A673 (cell line): ENCODE measurements at regions not wholly inside any gene's neighbourhood (a gene's known extent, or its start where the extent isn't known, plus 50 kb on each side); places are given as distances from the start of the nearest gene placed in this dataset.

Source experiments
- EZH2 ChIP-seq: fragments of 200-600 bp; sonication (generic); IDR thresholded peaks from 2 replicates; pipeline ENCODE4 v1.6.1; 2017; ENCODE audit warnings: borderline replicate concordance, low read depth, mild to moderate bottlenecking, mixed read lengths, antibody characterized with exemption, low read length; ENCODE audit not compliant: poor library complexity, severe bottlenecking
- TF ChIP-seq, protein P1 (sequence below): fragments of 300-800, 200-600 bp; sonication (generic); conservative IDR thresholded peaks from 2 replicates; pipeline ENCODE4 v1.5.1; 2017; ENCODE audit warnings: low read depth, mild to moderate bottlenecking, antibody characterized with exemption, low read length, moderate library complexity, mixed read lengths

DNA sequence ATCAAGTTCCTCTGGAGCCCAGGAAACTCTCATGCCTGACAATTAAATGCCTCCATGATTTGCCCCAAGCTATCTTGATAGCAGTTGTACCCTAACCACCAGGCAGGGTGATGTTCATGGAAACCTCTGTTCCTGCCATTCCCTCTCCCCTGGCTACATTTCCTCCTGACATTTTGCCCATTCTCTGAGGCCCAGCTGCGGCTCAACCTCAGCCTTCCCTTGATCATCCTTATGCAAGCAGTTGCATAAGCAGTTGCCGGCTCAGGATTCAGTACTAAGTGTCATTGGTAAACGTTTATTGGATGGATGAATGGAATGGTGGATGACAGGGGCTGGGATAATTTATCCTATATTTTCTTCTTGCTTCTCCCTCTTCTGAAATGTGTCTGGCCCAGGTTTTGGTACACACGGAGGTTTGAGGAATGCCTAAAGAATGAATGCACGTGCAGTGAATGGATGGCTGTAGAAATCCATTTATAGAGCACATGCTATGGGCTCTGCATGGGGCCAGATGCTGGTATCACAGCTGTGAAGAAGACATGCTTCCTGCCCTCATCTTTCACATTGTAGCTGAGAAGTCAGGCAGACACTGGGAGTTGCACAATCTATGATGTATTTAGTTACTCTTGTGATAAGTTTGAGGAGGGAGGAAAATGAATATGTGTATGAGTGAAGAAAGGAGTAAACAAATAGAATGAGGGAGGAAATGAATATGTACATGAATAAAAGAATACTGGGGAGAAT, 261.8 kb downstream of the FOXD2 start:
- TF ChIP-seq, protein P1, sequence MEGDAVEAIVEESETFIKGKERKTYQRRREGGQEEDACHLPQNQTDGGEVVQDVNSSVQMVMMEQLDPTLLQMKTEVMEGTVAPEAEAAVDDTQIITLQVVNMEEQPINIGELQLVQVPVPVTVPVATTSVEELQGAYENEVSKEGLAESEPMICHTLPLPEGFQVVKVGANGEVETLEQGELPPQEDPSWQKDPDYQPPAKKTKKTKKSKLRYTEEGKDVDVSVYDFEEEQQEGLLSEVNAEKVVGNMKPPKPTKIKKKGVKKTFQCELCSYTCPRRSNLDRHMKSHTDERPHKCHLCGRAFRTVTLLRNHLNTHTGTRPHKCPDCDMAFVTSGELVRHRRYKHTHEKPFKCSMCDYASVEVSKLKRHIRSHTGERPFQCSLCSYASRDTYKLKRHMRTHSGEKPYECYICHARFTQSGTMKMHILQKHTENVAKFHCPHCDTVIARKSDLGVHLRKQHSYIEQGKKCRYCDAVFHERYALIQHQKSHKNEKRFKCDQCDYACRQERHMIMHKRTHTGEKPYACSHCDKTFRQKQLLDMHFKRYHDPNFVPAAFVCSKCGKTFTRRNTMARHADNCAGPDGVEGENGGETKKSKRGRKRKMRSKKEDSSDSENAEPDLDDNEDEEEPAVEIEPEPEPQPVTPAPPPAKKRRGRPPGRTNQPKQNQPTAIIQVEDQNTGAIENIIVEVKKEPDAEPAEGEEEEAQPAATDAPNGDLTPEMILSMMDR: no peak
- TF ChIP-seq EZH2: no peak
